HG03039 (cell line): ENCODE measurements at regions not wholly inside any gene's neighbourhood (a gene's known extent, or its start where the extent isn't known, plus 50 kb on each side); places are given as distances from the start of the nearest gene placed in this dataset.
"Not testable (repeated sequence)": the region's sequence is repeated elsewhere in the genome, so short reads cannot be mapped to it uniquely, and the experiment has no call there.

ENCODE experiments used
- ATAC-seq: cut with Tn5 transposase; IDR thresholded peaks from one replicate; pipeline ENCODE4 v1.9.1; 2021; ENCODE audit warnings: mild to moderate bottlenecking, moderate library complexity; ENCODE audit not compliant: unreplicated experiment

DNA sequence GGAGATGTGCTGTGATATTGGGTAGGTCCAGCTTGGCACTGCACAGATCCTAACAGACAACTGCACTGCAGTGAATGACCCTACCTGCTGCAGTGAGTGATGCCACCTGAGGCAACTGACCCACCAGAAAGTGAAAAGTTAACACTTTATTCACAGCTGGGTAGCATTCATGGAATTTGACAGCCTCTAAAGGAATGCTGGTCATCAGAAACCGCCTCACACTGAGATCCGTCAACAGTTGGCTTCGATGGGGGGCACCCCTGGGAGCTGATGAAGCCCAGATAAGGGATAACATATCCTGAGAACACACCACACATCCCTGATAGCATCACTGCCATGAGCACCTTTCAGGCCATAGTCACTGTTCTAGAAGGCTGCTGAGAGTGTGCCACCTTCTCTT is 272.4 kb upstream of the CRY1 start:
- ATAC-seq = no peak

GRCh38 chr12:107366322-107366721 is 273.0 kb upstream of the CRY1 start:
- ATAC-seq = no peak

GRCh38 chr12:107368586-107368985 is 275.2 kb upstream of the CRY1 start:
- no peak for ATAC-seq

- no peak for ATAC-seq
Observed at GRCh38 chr12:107369006-107369405, 275.7 kb upstream of the CRY1 start.

- ATAC-seq = no peak
Observed at GRCh38 chr12:107369679-107370078, 276.3 kb upstream of the CRY1 start.

DNA sequence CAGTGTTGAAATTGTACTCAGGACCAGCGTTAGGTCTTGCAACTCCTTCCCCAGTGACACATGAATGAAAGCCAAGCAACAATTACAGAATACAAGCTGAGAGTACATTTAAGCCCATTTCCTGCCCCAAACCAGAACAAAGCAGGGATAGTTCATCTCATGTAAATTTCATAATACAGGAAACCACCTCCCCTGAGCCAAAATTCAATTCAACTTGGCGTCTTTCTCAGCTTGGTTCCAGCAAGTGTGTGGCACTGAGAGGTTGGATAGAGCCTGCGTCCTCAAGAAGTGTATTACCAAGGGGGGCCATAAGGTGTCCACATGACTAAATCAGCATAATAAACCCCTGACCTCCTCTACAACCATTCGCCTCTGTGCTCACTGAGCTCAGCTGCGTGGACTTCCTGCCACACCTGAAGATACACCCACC is 278.9 kb upstream of the CRY1 start:
- no peak for ATAC-seq

- no peak for ATAC-seq
Observed at GRCh38 chr12:107373238-107373809, 280.0 kb upstream of the CRY1 start.

DNA sequence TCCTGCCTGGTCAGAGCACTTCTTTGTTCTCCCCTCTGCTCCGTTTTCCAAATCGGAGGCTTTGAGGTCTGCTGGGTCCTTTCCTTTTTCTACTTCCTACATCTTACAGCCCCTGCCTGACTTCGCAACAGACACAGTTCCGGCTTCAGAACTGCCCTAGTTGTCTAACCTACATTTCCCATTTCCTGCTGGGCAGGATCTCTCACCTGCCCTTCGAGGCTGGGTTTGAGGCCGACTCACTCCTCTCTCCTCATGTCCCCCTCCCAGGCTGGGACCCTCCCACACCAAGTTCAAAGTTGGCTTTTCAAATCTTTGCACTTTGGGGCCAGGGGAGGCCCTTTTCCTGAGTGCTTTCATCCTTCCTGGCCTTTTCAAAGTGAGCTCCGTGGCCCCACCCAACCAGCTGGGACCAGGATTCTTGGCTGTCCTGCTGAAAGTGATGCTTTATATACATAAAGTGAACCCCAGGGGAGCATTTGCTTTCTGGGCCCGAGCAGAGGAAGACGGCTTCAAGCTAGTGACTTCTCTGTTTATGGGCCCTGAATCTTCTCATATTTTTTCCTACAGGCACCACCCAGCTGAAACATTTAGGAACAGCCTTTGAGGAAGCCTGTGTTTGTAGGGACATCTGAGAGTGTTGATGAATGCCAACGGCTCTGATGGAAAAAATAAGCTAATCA is 281.0 kb upstream of the CRY1 start:
- no peak for ATAC-seq

DNA sequence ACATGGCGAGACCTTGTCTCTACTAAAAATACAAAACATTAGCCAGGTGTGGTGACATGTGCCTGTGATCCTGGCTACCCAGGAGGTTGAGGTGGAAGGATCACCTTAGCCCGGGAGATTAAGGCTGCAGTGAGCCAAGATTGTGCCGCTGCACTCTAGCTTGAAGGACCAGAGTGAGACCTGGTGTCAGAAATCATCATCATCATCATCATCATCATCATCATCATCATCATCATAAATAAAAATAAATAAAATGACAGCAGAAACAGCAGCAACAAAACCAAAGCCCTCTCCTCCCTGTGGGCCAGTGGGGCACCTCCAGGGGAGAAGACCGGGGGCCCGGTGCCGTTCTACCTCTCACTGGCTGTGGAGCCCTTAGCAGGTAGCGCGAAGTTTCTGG is 281.9 kb upstream of the CRY1 start:
- ATAC-seq = no peak

GRCh38 chr12:107377596-107378385 is 284.4 kb upstream of the CRY1 start:
- no peak for ATAC-seq

GRCh38 chr12:107378609-107379008 is 285.3 kb upstream of the CRY1 start:
- ATAC-seq = no peak

DNA sequence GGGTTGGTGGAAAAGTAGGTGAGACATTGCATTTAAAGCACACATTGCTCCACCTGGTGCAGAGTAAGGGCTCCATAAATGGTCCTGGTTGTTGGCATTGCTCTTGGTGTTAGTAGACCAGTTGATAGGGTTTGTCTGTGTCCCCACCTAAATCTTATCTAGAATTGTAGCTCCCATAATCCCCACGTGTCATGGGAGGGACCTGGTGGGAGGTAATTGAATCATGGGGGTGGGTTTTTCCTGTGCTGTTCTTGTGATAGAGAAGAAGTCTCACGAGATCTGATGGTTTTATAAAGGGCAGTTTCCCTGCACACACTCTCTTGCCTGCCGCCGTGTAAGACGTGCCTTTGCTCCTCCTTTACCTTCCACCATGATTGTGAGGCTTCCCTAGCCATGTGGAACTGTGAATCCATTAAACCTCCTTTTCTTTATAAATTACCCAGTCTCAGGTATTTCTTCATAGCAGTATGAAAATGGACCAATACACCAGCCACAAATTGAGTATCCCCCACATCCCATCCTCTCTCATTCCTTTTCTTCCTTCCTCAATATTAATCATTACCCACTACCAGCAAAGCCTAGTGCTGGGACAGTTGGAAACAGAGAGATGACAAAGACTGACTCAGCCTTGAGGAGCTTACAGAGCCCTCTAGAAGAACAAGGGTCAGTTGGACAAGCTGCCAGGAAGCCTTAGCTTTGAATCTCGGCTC is 285.9 kb upstream of the CRY1 start:
- ATAC-seq = not testable (repeated sequence)

DNA sequence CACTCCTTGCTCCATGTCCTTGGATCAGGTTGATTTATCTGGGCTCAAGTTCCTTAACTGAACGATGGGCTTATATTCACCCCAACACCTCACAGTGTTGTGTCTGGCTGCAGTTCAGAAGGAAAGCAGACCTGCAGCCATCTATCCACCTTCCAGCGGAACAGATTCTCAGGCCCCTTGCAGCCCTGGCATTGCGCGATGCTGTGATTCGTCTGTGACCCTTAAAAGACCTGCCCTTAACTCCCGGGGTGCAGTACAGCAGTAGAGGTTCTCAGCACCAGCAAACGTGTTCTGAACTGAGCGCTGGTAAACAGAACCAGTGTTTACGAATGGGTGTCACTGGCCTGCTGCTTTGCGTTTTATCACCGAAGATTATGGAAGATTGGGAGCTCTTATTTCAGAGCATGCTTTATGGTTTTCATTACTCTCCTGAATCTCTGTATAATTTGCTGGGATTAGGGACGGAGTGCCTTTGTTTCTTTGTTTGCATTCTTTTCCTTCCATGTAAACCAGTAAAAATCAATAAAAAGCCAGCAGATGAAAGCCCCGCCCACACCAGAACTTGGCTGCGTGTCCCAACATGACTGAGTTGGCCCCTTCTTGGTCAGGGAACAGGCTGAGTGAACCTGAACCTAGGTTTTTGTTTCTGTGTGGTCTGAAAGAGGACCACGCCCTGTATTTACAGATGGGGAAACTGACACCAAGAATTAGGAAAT is 286.7 kb upstream of the CRY1 start:
- no peak for ATAC-seq

- ATAC-seq = no peak
Observed at GRCh38 chr12:107384645-107385044, 291.3 kb upstream of the CRY1 start.

GRCh38 chr12:107385509-107385908 is 292.2 kb upstream of the CRY1 start:
- no peak for ATAC-seq

DNA sequence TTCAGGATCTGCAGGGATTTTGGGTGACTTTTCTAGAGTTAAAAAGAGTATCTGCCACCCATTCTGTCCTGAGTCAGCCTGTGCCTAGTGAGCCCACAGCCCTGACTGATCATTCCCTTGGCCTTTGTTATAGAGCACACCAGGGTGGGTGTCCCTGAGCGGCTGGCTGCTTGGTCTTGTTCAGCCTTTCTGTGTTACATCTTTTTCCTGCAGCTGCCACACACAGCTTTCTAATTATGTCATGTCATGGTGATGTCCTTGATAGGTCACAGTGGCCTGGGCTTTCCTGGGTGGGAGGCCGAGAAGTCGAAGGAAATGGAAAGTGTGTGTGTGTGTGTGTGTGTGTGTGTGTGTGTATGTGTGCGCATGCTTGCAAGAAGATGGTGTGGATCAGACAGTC is 293.2 kb upstream of the CRY1 start:
- ATAC-seq = no peak

- ATAC-seq = no peak
Observed at GRCh38 chr12:107388263-107388662, 294.9 kb upstream of the CRY1 start.

- no peak for ATAC-seq
Observed at GRCh38 chr12:107390414-107390813, 295.2 kb upstream of the PWP1 start.

- ATAC-seq = no peak
Observed at GRCh38 chr12:107393043-107393717, 292.4 kb upstream of the PWP1 start.

DNA sequence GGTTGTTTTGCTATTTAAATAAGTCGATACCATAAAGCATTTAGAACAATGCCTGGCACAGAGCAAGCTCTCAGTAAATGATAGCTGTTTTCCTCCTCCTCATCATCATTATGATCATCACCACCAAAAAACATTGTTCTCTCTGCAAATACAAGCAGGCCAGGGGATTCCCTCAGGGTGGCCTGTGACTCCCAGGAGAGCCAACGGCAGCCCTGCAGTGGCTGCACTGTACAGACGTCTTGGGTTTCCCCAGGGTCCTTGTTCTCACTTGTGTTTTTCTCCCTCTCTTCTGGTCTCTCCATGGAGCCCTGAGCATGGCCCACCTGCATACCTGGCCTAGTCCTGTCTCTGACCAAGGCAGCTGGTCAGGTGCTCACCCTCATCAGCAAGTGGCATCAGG is 290.9 kb upstream of the PWP1 start:
- ATAC-seq = no peak
